Type B pancreatic cell (in vitro differentiated cells): ENCODE measurements at regions not wholly inside any gene's neighbourhood (a gene's known extent, or its start where the extent isn't known, plus 50 kb on each side); places are given as distances from the start of the nearest gene placed in this dataset.

ENCODE experiments used
- DNase-seq: peaks from one replicate; pipeline ENCODE4 v3.0.0; 2021; ENCODE audit warnings: mixed read lengths; ENCODE audit not compliant: unreplicated experiment; ENCODE audit errors: extremely low spot score
- H3K27ac Mint-ChIP-seq: 2 replicates; pipeline ENCODE4 v1.8.0; 2021; ENCODE audit warnings: mild to moderate bottlenecking, mixed read lengths
- H3K27me3 Mint-ChIP-seq: 2 replicates; pipeline ENCODE4 v1.8.0; 2021; ENCODE audit warnings: mixed read lengths
- H3K36me3 Mint-ChIP-seq: 2 replicates; pipeline ENCODE4 v1.8.0; 2021; ENCODE audit warnings: mixed read lengths
- H3K4me1 Mint-ChIP-seq: one replicate; pipeline ENCODE4 v1.8.0; 2021; ENCODE audit warnings: mixed read lengths; ENCODE audit not compliant: unreplicated experiment
- H3K4me3 Mint-ChIP-seq: 2 replicates; pipeline ENCODE4 v1.8.0; 2021; ENCODE audit warnings: mild to moderate bottlenecking, mixed read lengths
- H3K9me3 Mint-ChIP-seq: 2 replicates; pipeline ENCODE4 v1.8.0; 2021; ENCODE audit warnings: mixed read lengths
- CTCF ChIP-seq: fragments of 200-600 bp; sonication (generic); conservative IDR thresholded peaks from 2 replicates; pipeline ENCODE4 v1.5.0; 2021; ENCODE audit warnings: antibody characterized with exemption, mild to moderate bottlenecking

- no peak for DNase-seq
- Mint-ChIP-seq H3K27me3 (peaks cover 25% of the 10 kb centered on the region), H3K4me3 (no peak overlapping the region), H3K36me3 (no peaks in the 10 kb centered on the region), H3K27ac (no peak overlapping the region), H3K9me3 (peaks cover 5% of the 10 kb centered on the region), H3K4me1 (no peaks in the 10 kb centered on the region)
- no peak for TF ChIP-seq CTCF
Measured at GRCh38 chr1:90802622-90803021, 85.5 kb upstream of the BARHL2 start.

- DNase-seq = no peak
- no peak overlapping the region for H3K27ac Mint-ChIP-seq
- no peaks in the 10 kb centered on the region for H3K36me3 Mint-ChIP-seq
- H3K9me3 Mint-ChIP-seq = peaks cover 5% of the 10 kb centered on the region
- peaks cover 28% of the 10 kb centered on the region for H3K27me3 Mint-ChIP-seq
- TF ChIP-seq CTCF = no peak
- peaks cover 2% of the 10 kb centered on the region for H3K4me1 Mint-ChIP-seq
- no peak overlapping the region for H3K4me3 Mint-ChIP-seq
Measured at GRCh38 chr1:90800012-90800717, 83.1 kb upstream of the BARHL2 start.

- Mint-ChIP-seq H3K36me3 (no peaks in the 10 kb centered on the region), H3K9me3 (peaks cover 5% of the 10 kb centered on the region), H3K27me3 (peaks cover 29% of the 10 kb centered on the region), H3K4me3 (no peak overlapping the region), H3K4me1 (peaks cover 4% of the 10 kb centered on the region), H3K27ac (no peak overlapping the region)
- TF ChIP-seq CTCF = no peak
- no peak for DNase-seq
Measured at GRCh38 chr1:90799326-90799725, 82.2 kb upstream of the BARHL2 start.

- no peak overlapping the region for H3K27ac Mint-ChIP-seq
- H3K27me3 Mint-ChIP-seq = peaks cover 33% of the 10 kb centered on the region
- DNase-seq = no peak
- TF ChIP-seq CTCF = no peak
- peaks cover 4% of the 10 kb centered on the region for H3K4me1 Mint-ChIP-seq
- H3K4me3 Mint-ChIP-seq = no peak overlapping the region
- H3K9me3 Mint-ChIP-seq = peaks cover 4% of the 10 kb centered on the region
- H3K36me3 Mint-ChIP-seq = no peaks in the 10 kb centered on the region
Measured at GRCh38 chr1:90798883-90799282, 81.8 kb upstream of the BARHL2 start.

- Mint-ChIP-seq H3K4me1 (peaks cover 4% of the 10 kb centered on the region), H3K36me3 (no peaks in the 10 kb centered on the region), H3K4me3 (no peak overlapping the region), H3K27me3 (peaks cover 29% of the 10 kb centered on the region), H3K9me3 (no peaks in the 10 kb centered on the region), H3K27ac (no peak overlapping the region)
- no peak for TF ChIP-seq CTCF
- DNase-seq = no peak
Measured at GRCh38 chr1:90798344-90798743, 81.2 kb upstream of the BARHL2 start.
